ENCODE measurements at regions not wholly inside any gene's neighbourhood (a gene's known extent, or its start where the extent isn't known, plus 50 kb on each side); places are given as distances from the start of the nearest gene placed in this dataset.

DNA sequence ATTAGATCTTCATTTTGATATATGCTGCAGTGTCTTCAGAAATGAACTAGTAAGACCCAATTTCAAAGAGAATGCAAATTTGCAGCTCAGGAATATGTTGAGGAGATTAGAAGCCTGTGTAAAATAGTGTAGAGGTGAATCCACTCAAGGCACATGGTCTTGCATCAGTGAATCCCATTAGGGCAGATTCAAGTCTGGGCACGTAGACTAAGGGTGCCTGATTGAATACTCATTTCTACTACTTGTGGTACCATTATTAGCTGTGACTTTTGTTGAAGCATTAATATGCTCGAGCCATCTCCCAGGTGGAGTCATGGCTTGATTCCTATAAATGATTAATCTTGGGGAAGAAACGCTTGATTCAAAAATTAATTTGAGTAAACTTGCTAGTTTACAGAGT is 129.4 kb downstream of the AKAP11 start (continued):
- TF ChIP-seq SIN3A (conservative IDR thresholded peaks at IDR 0.05 in 1 of 2, IDR thresholded peaks at IDR 0.05 in 1 of 2; ENCODE audit: low read depth in 1 of 2, low read length in 2 of 2) (no peak), FOSL1 (IDR thresholded peaks at IDR 0.05; ENCODE audit: insufficient read depth, low read depth, low read length) (no peak)

Measured in H1 (cell line).